HCEC 1CT (cell line): ENCODE measurements at regions not wholly inside any gene's neighbourhood (a gene's known extent, or its start where the extent isn't known, plus 50 kb on each side); places are given as distances from the start of the nearest gene placed in this dataset.

Source experiments
- DNase-seq: peaks from one replicate; pipeline ENCODE4 v3.0.0-alpha.2; 2017

DNA sequence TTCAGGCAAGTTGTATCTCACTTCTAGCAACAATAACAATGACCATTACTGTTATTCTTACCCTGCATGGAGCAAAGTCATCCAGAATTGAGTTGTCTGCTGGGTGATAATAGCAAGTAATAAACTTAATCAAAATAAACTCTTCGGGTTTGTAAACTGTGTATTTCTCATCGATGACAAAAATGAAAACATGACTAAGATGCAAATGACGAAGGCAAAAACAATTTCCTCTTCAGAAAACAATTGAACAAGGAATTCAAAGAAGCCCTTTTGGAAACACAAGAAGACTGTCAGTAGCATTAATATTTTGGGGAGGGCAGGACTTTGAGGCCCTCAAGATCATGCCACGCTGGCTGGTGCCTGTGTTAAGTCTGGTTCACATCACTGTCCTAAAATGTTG, 232.0 kb downstream of the BTG1 start:
- DNase-seq = peak; percentile 44

- DNase-seq = no peak
These were observed 232.5 kb downstream of the BTG1 start for GRCh38 chr12:91913124-91913523.

- DNase-seq = no peak
These were observed 233.5 kb downstream of the BTG1 start for GRCh38 chr12:91912178-91912577.

- no peak for DNase-seq
These were observed 234.7 kb downstream of the BTG1 start for GRCh38 chr12:91910871-91911388.

DNA sequence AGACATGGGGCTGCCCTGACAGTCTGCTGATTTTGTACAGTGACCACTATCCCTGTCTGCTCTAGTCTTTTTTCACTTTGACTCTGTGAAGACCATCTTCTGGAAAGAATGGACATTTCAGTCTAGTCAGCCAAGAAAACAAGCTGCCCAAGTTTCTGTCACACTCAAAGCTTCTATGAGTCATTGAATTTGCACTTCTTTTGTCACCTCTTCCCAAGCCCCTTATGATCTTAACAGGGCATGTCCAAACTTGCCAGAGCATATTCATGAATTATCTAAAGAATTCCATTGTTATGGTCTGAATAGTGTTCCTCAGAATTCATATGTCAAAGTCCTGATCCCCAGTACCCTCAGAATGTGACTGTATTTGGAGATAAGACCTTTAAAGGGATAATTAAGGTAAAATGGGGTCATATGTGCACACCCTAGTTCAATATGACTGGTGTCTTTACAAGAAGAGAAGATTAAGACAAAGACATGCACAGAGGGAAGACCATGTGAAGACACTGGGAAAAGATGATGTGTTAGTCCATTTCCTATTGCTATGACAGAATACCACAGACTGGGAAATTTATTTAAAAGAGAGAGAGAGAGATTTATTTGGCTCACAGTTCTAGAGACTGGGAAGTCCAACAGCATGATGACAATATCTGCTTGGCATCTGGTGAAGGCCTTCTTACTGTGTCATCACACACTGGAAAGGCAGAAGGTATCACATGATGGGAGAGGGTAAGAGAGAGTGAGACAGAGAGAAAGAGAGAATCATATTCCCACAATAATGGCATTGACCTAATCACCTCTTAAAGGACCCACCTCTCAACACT, 242.6 kb downstream of the BTG1 start:
- peak; percentile 49 for DNase-seq

DNA sequence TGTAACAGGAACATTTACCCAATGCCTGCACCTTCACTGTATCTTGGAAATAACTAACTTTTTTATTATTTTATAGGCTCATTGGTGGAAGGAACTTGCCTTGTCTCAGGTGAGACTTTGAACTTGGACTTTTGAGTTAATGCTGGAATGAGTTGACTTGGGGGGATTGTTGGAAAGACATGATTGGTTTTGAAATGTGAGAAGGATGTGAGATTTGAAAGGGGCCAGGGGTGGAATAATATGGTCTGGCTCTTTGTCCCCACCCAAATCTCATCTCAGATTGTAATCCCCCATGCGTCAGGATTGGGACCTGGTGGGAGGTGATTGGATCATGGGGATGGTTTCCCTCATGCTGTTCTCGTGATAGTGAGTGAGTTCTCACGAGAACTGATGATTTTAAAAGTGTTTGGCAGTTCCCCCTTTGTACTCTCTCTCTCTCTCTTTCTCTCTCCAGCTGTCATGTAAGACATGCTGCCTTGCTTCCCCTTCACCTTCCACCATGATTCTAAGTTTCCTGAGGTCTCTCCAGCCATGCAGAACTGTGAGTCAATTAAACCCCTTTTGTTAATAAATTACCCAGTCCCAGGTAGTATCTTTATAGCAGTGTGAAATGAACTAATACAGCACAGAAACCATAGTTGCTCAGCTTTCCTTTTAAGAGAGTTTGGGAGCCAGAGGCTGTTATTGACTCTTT, 244.1 kb downstream of the BTG1 start:
- no peak for DNase-seq

DNA sequence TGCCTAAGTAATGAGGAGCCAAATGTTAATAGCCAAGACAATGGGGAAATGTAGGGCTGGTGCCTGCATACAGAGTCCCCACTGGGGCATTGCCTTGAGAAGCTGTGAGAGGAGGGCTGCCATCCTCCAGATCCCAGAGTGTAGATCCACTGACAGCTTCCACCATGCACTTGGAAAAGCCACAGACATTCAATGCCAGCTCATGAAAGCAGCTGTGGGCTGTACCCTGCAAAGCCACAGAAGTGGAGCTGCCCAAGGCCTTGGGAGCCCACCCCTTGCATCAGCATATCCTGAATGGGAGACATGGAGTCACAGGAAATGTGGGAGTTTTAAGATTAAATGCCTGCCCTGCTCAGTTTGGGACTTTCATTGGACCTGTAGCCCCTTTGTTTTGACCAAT, 244.7 kb downstream of the BTG1 start:
- DNase-seq = no peak

DNA sequence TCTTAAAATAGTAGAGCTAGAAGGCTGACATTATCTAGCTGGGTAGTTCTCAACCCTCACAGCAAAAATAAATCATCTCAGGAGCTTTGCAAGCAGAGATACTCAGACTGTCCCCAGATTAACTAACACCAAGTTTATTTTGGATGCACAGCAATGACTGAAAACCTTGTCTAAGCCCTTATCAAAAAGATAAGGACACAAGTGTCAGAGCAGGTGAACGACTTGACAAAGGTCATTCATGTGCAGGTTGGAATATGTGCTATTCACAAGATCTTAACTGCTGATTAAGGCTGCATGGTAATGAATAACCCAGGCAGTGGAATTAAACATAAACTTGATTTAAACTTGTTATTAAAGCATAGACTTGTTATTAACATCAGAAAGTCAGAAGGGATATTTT, 246.6 kb downstream of the BTG1 start:
- DNase-seq = no peak

DNA sequence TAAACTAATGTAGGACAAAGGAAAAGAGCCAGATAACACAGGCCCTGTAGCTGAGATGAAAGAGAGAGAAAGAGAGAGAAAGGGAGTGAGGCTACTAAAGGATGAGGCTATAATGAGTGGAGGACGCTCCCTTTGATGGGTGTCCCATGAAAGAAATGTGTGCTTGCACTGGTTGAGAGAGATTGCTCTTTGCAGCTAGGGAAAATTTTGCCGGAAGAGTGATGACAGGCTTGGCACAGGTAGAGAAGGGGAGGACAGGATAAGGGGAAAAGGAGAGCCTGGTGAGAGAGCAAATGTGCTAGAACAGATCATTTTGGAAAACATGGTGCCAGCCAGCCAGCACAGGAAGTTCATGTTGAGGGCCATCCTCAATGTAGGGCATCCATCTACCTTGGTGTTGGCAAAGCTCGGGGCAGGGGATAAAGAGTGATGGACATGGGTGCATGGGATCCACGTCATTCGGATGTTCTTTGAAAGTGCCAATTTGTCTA, 248.6 kb downstream of the BTG1 start:
- DNase-seq = no peak

DNA sequence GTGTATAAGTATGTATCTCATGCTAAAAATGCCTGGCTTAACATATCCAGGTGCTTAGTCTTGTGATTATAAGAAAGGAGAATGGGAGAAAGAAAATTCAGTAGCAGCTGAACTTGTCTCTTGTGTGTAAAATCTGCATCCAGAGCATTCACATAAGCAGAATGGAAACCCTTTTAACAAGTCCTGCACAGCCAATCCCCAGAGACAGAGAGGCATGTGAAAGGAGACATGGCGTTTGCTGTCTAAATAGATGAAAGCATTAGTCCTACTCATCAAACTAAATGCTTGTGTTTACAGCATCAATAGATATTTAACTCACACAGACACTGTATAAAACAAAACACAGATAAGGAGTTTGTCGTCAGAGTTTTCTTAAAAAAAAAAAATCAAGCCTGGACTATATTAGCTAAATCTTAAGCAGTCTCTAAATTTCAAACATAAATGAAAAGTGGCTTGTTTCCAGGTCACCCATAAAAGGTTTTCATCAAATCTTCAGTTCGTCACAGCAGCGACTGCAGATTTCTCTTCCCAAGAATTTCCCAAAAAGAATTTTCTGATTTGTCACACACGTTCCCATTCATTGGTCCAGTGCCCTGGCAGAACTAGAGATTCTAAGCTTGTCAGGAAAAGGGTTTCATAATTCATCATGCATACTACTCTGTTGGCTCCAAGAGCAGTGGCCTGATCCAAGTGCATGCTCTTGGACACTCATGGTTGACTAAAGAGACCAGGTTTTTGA, 249.2 kb downstream of the BTG1 start:
- no peak for DNase-seq

GRCh38 chr12:91894911-91895310, 250.7 kb downstream of the BTG1 start:
- no peak for DNase-seq

- no peak for DNase-seq
These were observed 252.2 kb downstream of the BTG1 start for GRCh38 chr12:91893476-91893875.

GRCh38 chr12:91892081-91892855, 253.4 kb downstream of the BTG1 start:
- no peak for DNase-seq

DNA sequence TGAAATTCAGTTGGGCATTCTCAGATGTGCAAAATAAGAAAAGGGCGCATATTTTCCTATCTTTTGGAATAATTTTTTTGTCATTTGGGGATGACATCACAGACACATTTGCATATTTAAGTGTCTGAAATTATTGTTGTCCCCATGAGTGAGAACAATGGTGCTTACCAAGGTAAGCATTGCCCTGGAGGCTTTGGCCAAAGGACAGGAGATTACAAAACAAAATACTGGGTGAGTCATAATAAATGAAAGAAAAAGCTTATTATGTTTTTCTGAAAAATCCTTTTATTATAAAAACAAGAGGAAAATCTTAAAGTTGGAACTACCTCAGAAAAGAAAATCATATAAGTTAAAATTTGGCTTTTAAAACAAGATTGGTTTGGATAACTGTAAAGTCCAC, 254.9 kb downstream of the BTG1 start:
- DNase-seq = no peak

GRCh38 chr12:91889910-91890309, 255.7 kb downstream of the BTG1 start:
- DNase-seq = no peak

- DNase-seq = no peak
These were observed 256.6 kb downstream of the BTG1 start for GRCh38 chr12:91889059-91889458.

DNA sequence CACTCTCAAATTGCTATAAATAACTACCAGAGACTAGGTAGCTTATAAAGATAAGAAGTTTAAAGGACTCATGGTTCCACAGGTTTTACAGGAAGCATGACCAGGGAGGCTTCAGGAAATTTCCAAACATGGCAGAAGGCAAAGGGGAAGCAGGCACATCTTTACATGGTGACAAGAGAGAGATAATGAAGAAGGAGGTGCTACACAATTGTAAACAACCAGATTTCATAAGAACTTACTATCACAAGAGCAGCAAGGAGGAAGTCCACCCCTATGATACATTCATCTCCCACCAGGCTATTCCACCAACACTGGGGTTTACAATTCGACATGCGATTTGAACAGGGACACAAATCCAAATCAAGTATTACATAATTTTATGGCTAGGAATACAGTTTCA, 257.7 kb downstream of the BTG1 start:
- no peak for DNase-seq

GRCh38 chr12:91885851-91886731, 259.6 kb downstream of the BTG1 start:
- DNase-seq = no peak

DNA sequence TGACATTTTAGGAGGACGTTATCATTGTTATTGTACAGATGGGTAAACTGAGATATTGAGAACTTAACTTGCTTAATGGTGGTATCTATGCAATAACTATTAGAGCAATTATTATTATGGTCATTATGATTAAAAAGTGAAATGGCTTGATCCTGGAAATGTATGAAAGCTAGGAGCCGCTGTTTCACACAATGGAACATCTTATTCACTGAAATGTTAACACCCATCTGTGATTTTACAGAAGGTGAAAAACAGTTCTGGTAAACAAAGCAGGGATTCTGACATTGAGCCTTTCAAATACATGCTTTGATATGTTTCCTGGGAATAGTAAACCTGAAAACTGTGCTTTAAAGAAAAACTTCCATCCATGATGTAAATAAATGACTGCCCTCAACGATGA, 261.4 kb downstream of the BTG1 start:
- DNase-seq = no peak

DNA sequence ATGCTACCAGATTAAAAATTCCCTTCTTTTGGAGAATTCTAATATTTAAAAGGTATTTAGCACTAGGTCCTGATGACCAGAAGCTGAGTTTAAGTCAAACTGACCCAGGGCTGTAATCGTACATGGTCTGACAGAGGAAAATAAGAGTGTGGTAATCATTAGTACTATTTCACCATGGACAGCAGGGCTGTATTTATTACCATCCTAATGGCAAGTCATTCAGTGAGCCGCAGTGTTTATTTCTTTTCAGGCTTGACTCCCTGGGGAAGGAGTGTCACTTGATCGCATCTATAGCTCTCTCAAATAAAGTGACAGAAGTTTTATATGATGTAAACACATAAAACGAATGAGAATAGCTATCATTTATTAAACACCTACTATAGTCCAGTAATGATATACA, 261.8 kb downstream of the BTG1 start:
- no peak for DNase-seq

GRCh38 chr12:91882910-91883309, 262.7 kb downstream of the BTG1 start:
- no peak for DNase-seq

DNA sequence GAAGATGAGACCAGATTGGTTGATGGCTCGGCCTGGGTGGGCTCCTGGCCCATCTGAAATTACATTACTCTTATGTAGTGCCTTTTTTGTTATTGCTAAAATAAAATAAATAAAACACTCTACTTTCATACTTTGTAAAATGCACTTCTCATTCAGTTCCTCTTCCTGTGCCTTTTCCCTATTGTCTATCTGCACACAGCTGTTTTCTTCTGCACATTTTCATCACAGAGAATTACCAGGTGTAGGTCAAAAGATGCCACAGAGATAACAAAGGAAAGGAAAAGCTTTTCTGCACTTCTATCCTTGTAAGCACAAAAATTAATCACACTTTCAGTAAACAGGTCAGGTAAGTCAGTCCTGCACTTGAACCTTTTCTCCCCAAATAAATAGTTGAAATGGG, 265.1 kb downstream of the BTG1 start:
- no peak for DNase-seq
